GM12874 (cell line): ENCODE measurements at regions not wholly inside any gene's neighbourhood (a gene's known extent, or its start where the extent isn't known, plus 50 kb on each side); places are given as distances from the start of the nearest gene placed in this dataset.

Source experiments
- CTCF ChIP-seq: IDR thresholded peaks from 2 replicates; pipeline ENCODE4 v1.5.1; 2011; ENCODE audit warnings: low read depth, mild to moderate bottlenecking, control low read depth, low read length, moderate library complexity; ENCODE audit not compliant: insufficient read depth

DNA sequence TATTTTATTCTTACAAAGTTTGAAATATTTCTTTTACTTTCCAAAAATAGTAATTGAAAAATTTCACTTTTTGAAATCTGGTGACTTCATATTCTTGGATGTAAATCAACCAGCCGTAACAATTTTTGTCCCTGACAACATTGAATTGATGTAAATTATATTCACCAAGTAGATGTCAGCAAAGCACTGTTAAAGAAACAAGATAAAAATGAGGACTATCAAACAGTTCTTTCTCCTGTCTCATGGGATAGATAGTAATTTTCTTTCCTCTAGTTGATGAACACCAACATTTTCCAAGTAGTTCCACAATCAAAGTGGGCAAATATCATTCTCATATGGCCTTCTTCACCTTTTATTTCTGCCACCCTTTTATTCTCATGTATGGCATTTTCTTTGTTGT lies 1461.9 kb downstream of the MAT2B start:
- no peak for TF ChIP-seq CTCF

DNA sequence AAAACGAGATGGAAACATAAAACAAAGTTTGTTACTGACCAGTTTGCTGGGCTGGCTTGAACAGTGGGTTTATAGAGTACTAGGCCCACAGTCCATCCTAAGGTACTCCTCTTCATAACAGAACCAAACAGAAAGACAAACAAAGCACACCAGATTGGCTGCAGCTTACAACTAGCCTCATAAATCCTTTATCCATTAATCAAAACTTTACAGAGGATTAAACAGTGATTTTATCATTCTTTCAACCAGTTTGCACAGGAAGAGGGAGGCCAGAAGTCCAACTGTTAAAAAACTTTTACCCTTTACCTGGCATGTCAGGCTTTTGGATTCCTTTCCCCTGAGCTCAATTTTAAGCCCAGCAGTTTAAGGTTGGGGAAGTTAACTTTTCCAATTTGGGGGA lies 1467.6 kb downstream of the MAT2B start:
- no peak for TF ChIP-seq CTCF

DNA sequence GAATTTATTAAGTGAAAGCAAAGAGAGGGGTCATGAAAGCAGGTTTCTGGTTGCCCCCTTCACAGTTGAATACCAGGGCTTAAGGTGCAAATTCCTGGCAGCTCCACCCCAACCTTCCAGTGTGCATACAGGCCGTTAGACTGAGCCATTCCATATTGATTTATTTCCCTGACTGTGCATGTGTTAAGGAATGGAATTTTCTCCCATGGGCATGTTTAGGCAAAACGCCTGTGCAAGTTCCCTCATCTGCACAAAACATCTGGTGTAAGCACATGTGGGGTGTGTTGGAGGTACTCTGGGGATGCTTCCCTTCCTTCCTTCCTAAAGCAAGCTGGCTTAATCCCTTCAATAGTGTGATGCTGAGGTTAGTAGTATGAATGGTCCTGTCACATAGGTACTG lies 1470.6 kb downstream of the MAT2B start:
- TF ChIP-seq CTCF = no peak

GRCh38 chr5:164980480-164980879 lies 1475.1 kb downstream of the MAT2B start:
- no peak for TF ChIP-seq CTCF

GRCh38 chr5:164998142-164998541 lies 1492.7 kb downstream of the MAT2B start:
- no peak for TF ChIP-seq CTCF

- TF ChIP-seq CTCF = no peak
Observed at GRCh38 chr5:164998590-164998989, 1493.2 kb downstream of the MAT2B start.

DNA sequence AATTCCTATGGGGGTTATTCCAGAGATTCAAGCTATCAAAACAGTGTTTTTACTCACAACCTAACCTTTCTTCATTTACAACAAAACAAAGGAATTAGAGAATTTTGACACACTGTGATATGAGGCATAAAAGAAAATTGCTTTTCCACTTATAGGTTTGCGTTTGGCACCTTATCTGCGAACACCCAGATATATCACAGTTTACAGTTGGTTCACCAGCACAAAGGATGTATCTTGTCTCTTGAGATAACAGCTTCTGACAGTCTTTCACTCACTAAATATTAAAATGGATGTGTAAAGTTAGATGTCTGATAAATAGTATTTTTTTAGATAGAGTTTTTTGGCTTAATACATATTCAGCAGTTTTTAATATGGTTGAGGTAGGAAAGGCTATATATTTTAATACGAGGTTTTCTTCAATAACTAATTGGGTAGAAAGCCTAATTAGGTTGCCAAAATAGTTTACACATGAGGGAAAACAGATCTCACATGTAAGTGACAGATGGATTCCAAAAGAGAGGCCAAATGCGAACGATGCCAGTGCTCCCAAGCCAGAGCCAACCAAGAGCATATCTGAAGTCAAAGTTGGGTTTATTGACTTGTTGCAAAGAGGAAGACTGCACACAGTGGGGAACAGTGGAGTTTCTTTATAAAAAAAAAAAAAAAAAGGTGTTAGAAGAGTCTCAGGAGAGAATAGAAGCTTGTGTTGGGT lies 1495.2 kb downstream of the MAT2B start:
- no peak for TF ChIP-seq CTCF
